ENCODE measurements at regions not wholly inside any gene's neighbourhood (a gene's known extent, or its start where the extent isn't known, plus 50 kb on each side); places are given as distances from the start of the nearest gene placed in this dataset. TPM values are rescaled to one million over a fixed set of nuclear protein-coding genes. Genes with fewer than 3 reads are reported as not detected.

GRCh38 chr14:89466944-89467343, 49.9 kb upstream of the FOXN3 start:
- no peaks in the 10 kb centered on the region for H3K27me3 ChIP-seq
- H3K4me1 ChIP-seq = peaks cover 0 to 6% (median 0%) of the 10 kb centered on the region in 4 donors
- no peaks in the 10 kb centered on the region for H3K36me3 ChIP-seq
- no peak for TF ChIP-seq EP300 (IDR thresholded peaks at IDR 0.05)
- TF ChIP-seq POLR2A (IDR thresholded peaks at IDR 0.05) = no peak
- no peak for TF ChIP-seq CTCF (IDR thresholded peaks at IDR 0.05)
- WGBS, 2 donors = 62 to 79% methylated on average over 14 of the region's 14 CpGs
- no peak overlapping the region for H3K4me3 ChIP-seq
- no peak overlapping the region for H3K27ac ChIP-seq
- no peak for DNase-seq (ENCODE audit: low spot score in 2 of 2)
- peaks cover 0 to 3% (median 0%) of the 10 kb centered on the region in 4 donors for H3K9me3 ChIP-seq

Small RNA genes lying in the stretch of these regions (small RNA-seq; reads per million reads assigned to genes)
- gene RF00019 (not detected), gene RN7SKP107 (not detected)

All from tibial nerve (tissue), 4 donors.